NOMO-1 treated with DMSO at 0.1 percent for 48 hours (cell line): ENCODE measurements at regions not wholly inside any gene's neighbourhood (a gene's known extent, or its start where the extent isn't known, plus 50 kb on each side); places are given as distances from the start of the nearest gene placed in this dataset.

Source experiments
- DNase-seq: peaks from one replicate; lab custom pipeline; 2025; ENCODE audit not compliant: unreplicated experiment; lab: John Stamatoyannopoulos, UW

GRCh38 chr18:73261243-73261642, 393.5 kb upstream of the NETO1 start:
- DNase-seq: no peak

- DNase-seq: no peak
Observed at GRCh38 chr18:73258375-73259087, 390.7 kb upstream of the NETO1 start.

GRCh38 chr18:73254564-73254963, 386.8 kb upstream of the NETO1 start:
- no peak for DNase-seq

- no peak for DNase-seq
Observed at GRCh38 chr18:73249030-73249429, 381.2 kb upstream of the NETO1 start.

- DNase-seq: no peak
Observed at GRCh38 chr18:73246763-73247162, 379.0 kb upstream of the NETO1 start.

GRCh38 chr18:73245345-73245744, 377.6 kb upstream of the NETO1 start:
- DNase-seq: no peak

- DNase-seq: no peak
Observed at GRCh38 chr18:73244401-73244800, 376.6 kb upstream of the NETO1 start.

- DNase-seq: no peak
Observed at GRCh38 chr18:73240899-73241298, 373.1 kb upstream of the NETO1 start.

- no peak for DNase-seq
Observed at GRCh38 chr18:73235921-73236320, 368.1 kb upstream of the NETO1 start.

- DNase-seq: no peak
Observed at GRCh38 chr18:73235491-73235890, 367.7 kb upstream of the NETO1 start.

GRCh38 chr18:73232933-73233332, 365.1 kb upstream of the NETO1 start:
- DNase-seq: peak; percentile 13

- no peak for DNase-seq
Observed at GRCh38 chr18:73220663-73221062, 352.9 kb upstream of the NETO1 start.

GRCh38 chr18:73218293-73218692, 350.5 kb upstream of the NETO1 start:
- DNase-seq: no peak

GRCh38 chr18:73214970-73215369, 347.2 kb upstream of the NETO1 start:
- no peak for DNase-seq

- no peak for DNase-seq
Observed at GRCh38 chr18:73212442-73212841, 344.7 kb upstream of the NETO1 start.

GRCh38 chr18:73201940-73202339, 334.2 kb upstream of the NETO1 start:
- DNase-seq: no peak

GRCh38 chr18:73199151-73199550, 331.4 kb upstream of the NETO1 start:
- no peak for DNase-seq

GRCh38 chr18:73189718-73190117, 321.9 kb upstream of the NETO1 start:
- no peak for DNase-seq

- no peak for DNase-seq
Observed at GRCh38 chr18:73168236-73168635, 300.4 kb upstream of the NETO1 start.

- DNase-seq: no peak
Observed at GRCh38 chr18:73164430-73164829, 296.6 kb upstream of the NETO1 start.

- DNase-seq: no peak
Observed at GRCh38 chr18:73163236-73163635, 295.4 kb upstream of the NETO1 start.

GRCh38 chr18:73156117-73156516, 288.3 kb upstream of the NETO1 start:
- DNase-seq: no peak

- DNase-seq: no peak
Observed at GRCh38 chr18:73153271-73153670, 285.5 kb upstream of the NETO1 start.
